SHP77 (cell line): ENCODE measurements at regions not wholly inside any gene's neighbourhood (a gene's known extent, or its start where the extent isn't known, plus 50 kb on each side); places are given as distances from the start of the nearest gene placed in this dataset.

Experiments
- DNase-seq, 2 experiments: peaks; one replicate each; lab custom pipeline; 2025; lab: John Stamatoyannopoulos, UW

GRCh38 chr11:10946072-10946471 lies 88.2 kb upstream of the ZBED5 start:
- no peak for DNase-seq

DNA sequence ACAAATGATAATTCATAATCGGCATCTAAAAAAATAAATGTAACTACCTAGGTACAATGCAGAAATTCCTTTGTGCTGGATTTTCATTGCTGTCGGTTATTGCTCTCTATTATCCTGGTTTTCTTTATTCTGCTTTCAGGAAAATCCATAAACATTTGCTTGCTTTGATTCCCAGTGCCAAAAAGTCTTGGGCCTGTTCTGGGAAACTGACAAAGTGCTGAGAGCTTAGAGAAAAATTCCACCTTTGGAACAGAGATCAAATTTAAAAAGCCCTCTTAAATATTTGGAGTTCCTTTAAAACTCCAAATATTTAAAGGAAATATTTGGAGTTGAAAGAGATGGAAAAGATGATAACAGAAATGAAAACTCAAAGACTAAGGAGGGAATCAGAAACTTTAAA lies 87.3 kb upstream of the ZBED5 start:
- no peak for DNase-seq

DNA sequence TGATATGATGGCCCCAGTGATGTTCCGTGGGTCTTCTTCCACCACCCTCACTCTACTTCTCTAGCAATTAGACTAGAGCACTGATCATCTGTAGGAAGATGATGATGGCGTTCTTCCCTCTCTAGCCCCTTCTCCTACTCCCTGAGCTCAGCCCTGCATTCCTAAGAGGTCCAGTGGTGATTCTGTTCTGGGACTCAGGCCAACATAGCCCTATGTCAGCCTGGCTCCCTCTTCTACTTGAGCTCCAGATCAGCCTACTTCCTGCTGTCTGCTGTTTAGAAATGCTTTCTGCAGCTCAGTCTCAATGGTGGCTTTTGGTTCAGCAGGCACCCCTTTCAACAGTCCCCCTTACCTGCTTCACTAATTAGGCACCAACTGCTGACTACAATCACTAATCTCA lies 86.1 kb upstream of the ZBED5 start:
- no peak for DNase-seq

- no peak for DNase-seq
Observed at GRCh38 chr11:10942620-10943019, 84.8 kb upstream of the ZBED5 start.

DNA sequence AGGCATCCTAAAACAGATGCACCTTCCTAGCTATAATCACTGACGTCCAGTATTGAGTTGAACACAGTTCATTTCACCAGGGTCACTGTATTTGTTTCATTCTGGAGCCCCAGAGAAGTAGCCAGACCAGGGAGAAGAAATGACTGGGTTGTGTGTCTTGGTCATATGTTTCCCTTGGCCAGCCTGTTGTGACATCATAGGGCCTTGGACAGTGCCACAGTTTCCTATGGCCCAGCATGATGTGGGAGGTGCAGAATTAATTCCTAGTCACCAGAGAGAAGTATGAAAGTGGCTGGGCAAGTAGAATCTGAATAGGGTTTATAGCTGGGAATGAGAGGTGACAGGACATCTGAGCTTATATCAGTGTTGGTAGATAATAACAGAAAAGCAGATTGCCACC lies 84.0 kb upstream of the ZBED5 start:
- DNase-seq, result no peak

DNA sequence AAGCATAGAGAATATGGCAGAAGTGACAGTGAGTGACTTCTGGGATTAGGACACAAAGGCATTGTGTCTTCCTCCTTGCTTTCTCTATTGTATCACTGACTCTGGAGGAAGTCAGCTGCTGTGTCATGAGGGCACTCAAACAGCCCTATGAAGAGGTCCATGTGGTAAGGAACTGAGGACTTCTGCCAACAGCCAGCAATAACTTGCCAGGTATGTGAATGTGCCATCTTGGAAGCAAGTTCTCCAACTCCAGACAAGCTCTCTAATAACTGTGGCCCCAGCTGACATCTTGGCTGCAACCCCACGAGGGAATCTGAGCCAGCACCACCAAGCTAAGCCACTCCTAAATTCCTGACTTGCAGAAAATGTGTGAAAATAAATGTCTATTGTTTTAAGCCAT lies 83.6 kb upstream of the ZBED5 start:
- no peak for DNase-seq

GRCh38 chr11:10938650-10939387 lies 81.0 kb upstream of the ZBED5 start:
- no peak for DNase-seq

GRCh38 chr11:10938231-10938630 lies 80.4 kb upstream of the ZBED5 start:
- DNase-seq, result no peak

DNA sequence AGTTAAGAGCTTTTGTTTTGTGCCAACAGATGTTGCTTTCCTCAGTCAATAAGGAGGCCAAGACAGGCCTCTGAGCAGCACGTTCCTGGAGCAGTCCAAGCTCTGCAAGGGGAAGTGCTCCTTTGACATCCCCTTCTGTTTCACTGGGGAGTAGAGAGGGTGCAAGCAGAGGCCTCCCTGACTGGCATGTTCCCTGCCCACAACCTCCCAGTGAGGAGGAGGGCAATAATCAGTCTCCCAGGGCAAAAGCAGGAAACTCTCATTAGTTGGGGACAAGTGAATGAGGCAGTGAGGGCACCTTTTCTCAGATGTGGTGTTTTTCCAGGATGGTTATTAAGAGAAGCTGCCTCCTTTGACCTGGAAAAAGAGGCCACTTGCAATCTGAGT lies 79.5 kb upstream of the ZBED5 start:
- no peak for DNase-seq

GRCh38 chr11:10936626-10937384 lies 79.0 kb upstream of the ZBED5 start:
- DNase-seq, result no peak

DNA sequence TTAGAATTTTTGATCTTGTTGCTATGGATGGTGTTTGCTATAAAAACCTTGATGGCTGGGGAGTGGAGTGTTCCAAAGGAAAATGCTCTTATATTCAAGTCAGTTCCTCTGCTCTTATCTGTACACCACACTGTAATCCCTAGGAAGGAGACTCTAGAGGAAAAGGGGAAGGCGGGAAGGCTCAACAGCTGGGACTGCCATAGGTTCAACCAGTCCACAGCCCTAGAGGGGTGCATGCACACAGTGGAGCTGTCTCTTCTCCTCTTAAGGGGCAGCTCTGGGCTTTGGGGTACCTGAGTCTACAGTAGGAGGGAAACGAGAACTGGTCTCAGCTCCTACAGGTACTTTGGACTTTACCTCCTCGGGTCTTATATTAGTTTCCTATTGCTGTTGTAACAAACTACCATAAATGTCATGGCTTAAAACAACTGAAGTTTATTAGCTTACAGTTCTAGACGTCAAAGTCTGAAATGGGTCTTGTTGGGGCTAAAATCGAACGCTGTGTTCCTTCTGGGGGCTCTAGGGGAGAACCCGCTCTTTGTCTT lies 77.2 kb upstream of the ZBED5 start:
- no peak for DNase-seq

- no peak for DNase-seq
Observed at GRCh38 chr11:10934293-10934860, 76.5 kb upstream of the ZBED5 start.

DNA sequence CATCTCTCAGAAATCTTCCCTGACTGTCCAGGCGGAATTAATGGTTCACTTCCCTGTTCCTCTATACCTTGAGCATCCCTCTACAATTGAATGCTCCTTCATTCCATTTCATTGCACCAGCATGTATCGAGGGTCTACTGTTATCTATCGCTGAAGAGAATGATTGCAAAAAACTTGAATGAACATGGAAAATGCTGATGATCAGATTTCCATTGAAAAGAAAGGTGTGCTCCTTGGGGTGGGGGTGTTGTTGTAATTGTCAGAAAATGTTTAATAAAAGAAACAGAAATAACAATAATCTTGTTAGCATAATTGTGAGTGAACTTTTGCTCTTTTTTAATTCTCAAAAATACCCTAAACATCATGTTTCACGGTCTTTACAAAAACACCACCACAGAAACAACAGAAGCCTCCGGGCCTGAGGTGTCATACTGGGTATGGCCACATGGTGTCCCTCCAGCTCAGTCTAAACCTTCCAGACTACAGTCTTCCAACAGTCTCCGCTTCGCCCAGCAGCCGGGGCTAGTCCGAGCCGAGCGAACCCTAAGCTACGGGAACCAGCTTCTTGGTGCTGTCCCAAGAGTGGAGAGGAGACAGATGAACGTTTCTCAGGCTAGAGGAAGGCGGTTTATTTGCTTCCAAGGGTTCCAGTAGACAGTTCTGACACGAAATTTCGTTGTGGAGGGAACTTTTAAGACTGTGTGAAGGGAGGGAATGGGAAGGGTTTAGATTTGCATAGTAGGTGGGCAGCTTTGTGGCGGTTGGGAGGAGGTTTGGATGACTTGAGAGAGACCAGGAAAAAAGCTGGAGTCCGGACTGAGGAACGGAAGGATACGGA lies 75.8 kb upstream of the ZBED5 start:
- DNase-seq, result peak in 1 of 2 experiments; percentile 56

DNA sequence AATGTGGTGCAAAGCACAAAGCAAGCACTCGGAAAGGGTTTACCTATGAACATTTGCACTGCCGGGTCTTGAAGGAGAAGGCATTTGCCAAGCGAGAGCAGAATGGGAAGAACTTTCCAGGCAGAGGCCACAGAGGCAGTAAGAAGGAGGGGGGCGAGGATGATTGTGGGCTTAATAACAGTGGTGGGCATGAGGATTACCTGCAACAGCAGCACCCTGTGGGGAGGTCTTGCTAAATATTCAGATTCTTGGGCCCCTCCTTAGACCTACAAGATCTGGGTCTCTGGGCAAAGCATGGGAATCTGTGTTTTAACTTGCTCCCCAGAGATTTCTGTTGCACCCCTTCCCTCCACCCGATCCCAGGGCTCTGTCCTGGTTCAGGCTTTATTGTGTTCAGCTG lies 75.1 kb upstream of the ZBED5 start:
- DNase-seq, result no peak

DNA sequence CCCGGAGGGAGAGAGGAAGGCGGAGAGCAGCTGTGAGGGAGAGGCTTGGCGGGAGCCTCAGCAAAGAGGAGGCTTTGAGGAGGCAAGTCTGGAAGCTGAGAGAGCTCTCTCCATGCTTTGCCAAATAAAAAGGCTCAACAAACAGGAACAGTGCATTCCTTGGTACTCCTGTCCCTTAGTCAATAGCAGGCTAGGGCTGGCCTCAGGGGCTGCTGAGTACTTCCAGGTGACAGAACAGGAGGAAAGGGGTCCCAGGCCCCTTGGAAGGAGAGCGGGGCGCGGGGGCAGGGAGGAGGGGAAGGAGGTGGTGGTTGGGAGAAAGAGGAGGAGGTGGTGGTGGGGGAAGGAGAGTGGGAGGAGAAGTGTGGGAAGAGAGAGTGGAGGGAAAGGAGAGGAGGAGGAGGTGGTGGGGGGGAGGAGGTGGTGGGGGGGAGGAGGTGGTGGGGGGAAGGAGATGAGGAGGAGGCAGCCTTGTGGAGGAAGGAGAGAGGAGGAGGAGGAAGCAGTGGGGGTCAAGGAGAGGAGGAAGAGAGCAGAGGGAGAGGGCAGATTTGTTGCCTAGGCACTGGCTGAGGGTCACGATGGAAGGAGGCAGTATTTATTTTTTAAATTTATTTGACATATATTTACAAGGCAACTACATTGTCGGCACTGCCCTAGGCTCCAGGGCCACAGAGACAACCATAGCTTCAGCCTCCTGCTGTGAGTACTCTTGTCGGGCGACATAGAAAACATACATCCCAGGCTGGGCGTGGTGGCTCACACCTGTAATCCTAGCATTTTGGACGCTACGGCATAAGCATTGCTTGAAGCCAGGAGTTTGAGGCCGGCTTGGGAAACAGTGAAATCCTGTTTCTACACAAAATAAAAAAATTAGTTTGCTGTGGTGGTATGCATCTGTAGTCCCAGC lies 74.2 kb upstream of the ZBED5 start:
- no peak for DNase-seq

DNA sequence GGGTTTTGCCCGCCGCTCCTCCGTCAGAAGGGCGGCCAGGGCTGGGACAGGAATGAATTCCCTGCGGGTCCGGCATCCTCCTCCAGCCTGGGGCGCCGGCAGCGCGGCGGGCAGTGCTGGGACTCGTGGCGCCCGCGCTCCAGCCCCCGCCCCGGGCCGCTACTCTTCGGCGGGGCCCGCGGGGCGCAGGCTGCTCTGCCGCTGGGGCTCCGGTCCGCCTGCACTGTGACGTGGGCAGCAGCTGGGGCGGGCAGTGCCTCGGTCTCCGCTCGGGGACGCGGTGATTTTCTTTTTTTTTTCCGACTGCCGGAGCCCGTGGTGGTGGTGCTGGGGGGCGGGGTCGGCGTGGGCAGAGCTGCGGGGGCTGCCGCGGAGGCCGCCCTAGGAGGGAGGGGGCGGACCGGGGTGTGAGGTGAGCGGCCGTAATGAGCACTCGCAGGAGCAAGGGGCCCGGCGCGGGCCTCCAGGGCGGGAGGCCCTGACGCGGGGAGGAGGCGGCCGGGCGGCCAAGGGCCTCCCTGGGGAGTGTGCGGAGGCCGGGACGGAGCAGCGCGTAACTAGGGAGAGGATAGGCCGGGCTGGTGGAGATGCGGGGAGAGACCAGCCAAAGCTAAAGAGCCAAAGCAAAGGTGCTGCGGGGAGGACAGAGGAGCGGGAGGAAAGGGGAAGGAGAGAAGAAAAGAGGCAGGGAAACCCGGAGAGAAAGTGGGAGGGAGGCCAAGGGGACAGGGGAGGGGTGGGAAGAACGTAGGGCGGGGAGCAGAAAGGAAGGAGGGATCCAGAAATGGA lies 73.3 kb upstream of the ZBED5 start:
- no peak for DNase-seq

- DNase-seq, result no peak
Observed at GRCh38 chr11:10930224-10930971, 72.5 kb upstream of the ZBED5 start.

GRCh38 chr11:10927538-10927937 lies 69.7 kb upstream of the ZBED5 start:
- no peak for DNase-seq

DNA sequence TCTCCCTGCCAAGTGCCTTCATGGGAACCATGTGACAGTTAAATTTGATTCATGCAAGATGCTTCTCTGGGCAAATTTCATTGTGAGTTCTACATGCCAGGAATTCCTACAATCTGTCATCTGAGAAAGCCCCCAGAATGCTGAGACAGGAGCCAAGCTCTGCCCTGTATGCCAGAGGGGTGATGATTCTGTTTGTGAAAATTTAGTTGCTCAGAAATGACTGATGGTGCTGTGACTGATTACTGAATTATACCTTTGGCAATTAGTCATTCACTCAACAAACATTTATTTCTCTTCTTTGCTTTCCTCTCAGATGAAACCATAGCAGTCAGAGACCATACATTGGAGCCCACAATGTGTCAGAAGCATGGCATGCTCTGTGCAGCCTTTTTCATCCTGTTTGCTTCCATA lies 69.0 kb upstream of the ZBED5 start:
- no peak for DNase-seq
